MG63 (cell line): ENCODE measurements at regions not wholly inside any gene's neighbourhood (a gene's known extent, or its start where the extent isn't known, plus 50 kb on each side); places are given as distances from the start of the nearest gene placed in this dataset.
"Not testable (repeated sequence)": the region's sequence is repeated elsewhere in the genome, so short reads cannot be mapped to it uniquely, and the experiment has no call there.

Experiments
- DNase-seq: peaks from one replicate; pipeline ENCODE4 v3.0.0-alpha.2; 2020
- H3K27me3 ChIP-seq: fragments of 250-450 bp; sonication (Bioruptor Pico); 2 replicates; pipeline ENCODE4 v1.5.1; 2020; ENCODE audit warnings: mild to moderate bottlenecking, moderate library complexity
- H3K36me3 ChIP-seq: fragments of 250-450 bp; sonication (Bioruptor Pico); 2 replicates; pipeline ENCODE4 v1.5.1; 2020; ENCODE audit warnings: mild to moderate bottlenecking, moderate library complexity
- H3K4me3 ChIP-seq: fragments of 250-450 bp; sonication (Bioruptor Pico); 2 replicates; pipeline ENCODE4 v1.5.1; 2020; ENCODE audit warnings: mild to moderate bottlenecking, moderate library complexity
- H3K9me3 ChIP-seq: fragments of 250-450 bp; sonication (Bioruptor Pico); 2 replicates; pipeline ENCODE4 v1.5.1; 2020; ENCODE audit warnings: mild to moderate bottlenecking, moderate library complexity

- H3K9me3 ChIP-seq: no peaks in the 10 kb centered on the region
- no peaks in the 10 kb centered on the region for H3K27me3 ChIP-seq
- no peak for DNase-seq
- no peaks in the 10 kb centered on the region for H3K36me3 ChIP-seq
- H3K4me3 ChIP-seq: no peak overlapping the region
Measured at GRCh38 chr10:3874990-3875841, 90.2 kb upstream of the KLF6 start.

GRCh38 chr10:3874610-3874989 lies 89.6 kb upstream of the KLF6 start:
- not testable (repeated sequence) for H3K27me3 ChIP-seq, DNase-seq, H3K9me3 ChIP-seq

DNA sequence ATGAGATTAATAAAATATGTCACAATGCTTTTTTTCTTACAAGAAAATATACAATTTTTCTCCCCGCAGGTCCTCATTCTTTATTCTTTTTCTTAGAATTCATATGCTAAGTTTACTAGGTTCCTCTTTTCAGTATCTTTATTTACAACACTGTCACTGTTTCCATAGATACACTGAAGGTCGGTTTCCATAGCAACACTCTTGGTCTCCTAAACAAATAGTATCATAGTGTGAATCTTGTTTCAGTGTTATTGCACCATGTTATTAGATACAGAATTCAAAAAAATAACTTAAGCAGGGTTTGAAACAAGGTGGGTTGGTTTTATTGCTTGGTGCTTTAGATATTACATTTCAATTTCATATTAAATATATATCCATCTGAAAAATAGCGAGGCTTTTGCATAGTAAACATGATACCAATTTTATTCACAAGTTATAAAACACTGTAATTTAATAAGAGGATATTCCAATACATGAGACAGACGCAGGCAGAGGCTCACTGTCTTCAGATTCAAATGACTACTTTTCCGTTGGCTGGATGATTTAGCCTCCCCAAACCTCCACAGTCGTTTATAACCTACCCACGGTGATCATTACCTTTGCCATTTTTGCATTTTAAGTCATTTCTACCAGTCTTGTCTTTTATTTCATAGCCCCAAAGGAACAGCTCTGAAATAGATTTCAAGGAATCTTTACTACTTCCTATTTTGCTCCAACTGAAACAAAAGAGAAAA lies 88.9 kb upstream of the KLF6 start:
- DNase-seq: no peak
- no peaks in the 10 kb centered on the region for H3K27me3 ChIP-seq
- H3K4me3 ChIP-seq: no peak overlapping the region
- no peaks in the 10 kb centered on the region for H3K9me3 ChIP-seq
- no peaks in the 10 kb centered on the region for H3K36me3 ChIP-seq

More at GRCh38 chr10:3874610-3874989, 89.6 kb upstream of the KLF6 start:
- not testable (repeated sequence) for H3K4me3 ChIP-seq, H3K36me3 ChIP-seq

DNA sequence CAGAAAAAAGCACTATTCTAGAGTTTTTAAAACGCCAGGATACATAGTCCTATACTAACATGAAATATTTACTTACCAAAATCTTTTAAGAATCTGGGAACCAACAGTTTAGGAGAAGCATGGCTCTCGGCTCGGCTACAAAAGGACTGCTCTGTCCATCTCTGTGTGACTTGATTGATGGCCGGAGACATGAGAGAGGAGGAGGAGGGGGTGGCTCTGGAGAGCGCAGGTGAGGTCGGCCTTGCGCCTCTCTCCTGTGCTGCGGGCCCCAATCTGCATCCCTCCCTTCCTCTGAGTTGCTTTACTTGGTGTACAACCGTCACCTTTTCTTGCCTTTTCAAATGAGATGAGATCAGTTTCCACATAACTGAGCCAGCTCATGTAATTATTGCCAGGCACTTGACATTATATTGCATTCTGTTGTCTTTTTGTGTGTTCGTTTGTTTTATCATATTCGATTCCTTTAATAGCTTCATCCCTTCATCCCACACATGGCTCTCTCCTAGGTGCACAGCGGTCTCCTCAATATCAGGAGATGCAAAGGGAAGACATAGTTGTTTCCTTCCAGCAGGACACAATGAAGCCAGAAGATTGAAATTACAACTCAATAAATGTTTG lies 87.8 kb upstream of the KLF6 start:
- DNase-seq: no peak
- H3K27me3 ChIP-seq: no peaks in the 10 kb centered on the region
- no peaks in the 10 kb centered on the region for H3K9me3 ChIP-seq
- no peaks in the 10 kb centered on the region for H3K36me3 ChIP-seq
- H3K4me3 ChIP-seq: no peak overlapping the region

DNA sequence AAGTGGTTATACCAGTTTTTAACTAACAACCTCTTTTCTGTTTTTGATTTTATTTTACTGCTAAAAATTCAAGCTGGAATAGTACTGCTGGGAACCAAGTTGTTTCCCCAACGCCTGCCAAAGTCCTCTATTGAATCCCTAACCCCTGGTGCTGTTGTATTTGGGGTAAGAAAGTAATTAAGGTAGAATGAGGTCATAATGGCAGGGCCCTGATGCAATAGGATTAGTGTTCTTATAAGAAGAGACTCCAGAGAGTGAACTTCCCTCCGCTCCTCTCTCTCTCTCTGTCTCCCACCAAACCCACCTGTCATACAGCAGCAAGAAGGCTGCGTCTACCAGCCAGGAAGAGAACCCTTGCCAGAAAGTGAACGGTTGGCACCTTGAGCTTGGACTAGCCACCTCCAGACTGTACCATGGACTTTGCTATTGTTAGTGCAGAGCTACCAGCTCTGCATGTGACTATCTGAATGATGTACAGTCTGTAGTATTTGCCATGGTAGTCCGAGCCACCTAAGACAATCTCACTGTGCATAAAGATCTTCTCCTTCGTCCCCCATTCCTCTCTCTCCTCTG lies 86.5 kb upstream of the KLF6 start:
- Histone ChIP-seq H3K36me3 (no peaks in the 10 kb centered on the region), H3K27me3 (no peaks in the 10 kb centered on the region), H3K9me3 (no peaks in the 10 kb centered on the region), H3K4me3 (no peak overlapping the region)
- no peak for DNase-seq

- Histone ChIP-seq H3K27me3 (no peaks in the 10 kb centered on the region), H3K36me3 (no peaks in the 10 kb centered on the region), H3K4me3 (no peak overlapping the region), H3K9me3 (no peaks in the 10 kb centered on the region)
- DNase-seq: no peak
Measured at GRCh38 chr10:3869036-3869435, 84.0 kb upstream of the KLF6 start.

GRCh38 chr10:3868271-3868664 lies 83.3 kb upstream of the KLF6 start:
- no peaks in the 10 kb centered on the region for H3K36me3 ChIP-seq
- no peaks in the 10 kb centered on the region for H3K9me3 ChIP-seq
- DNase-seq: no peak
- H3K27me3 ChIP-seq: no peaks in the 10 kb centered on the region
- H3K4me3 ChIP-seq: no peak overlapping the region

- Histone ChIP-seq H3K4me3 (no peak overlapping the region), H3K9me3 (no peaks in the 10 kb centered on the region), H3K36me3 (no peaks in the 10 kb centered on the region), H3K27me3 (no peaks in the 10 kb centered on the region)
- no peak for DNase-seq
Measured at GRCh38 chr10:3867454-3868270, 82.7 kb upstream of the KLF6 start.

DNA sequence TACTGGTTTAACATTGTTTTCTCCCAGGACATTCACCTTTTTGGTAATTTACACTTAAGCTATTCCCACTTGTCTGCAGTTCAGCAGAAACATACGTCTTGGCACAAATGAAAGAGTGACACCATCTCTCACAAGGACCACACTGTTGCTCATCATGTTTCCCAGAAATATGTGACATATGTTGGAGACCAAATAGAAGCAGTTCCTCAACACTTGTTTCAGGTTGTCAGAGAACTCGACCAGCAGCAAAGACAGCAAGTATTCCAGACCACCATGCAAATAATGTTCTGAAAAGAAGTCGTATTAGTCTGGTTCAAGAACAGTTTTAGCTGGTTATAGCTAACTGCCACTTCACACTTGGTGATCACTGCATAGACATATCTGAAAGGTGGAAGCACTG lies 81.3 kb upstream of the KLF6 start:
- H3K9me3 ChIP-seq: no peaks in the 10 kb centered on the region
- no peaks in the 10 kb centered on the region for H3K36me3 ChIP-seq
- no peak for DNase-seq
- no peak overlapping the region for H3K4me3 ChIP-seq
- no peaks in the 10 kb centered on the region for H3K27me3 ChIP-seq

DNA sequence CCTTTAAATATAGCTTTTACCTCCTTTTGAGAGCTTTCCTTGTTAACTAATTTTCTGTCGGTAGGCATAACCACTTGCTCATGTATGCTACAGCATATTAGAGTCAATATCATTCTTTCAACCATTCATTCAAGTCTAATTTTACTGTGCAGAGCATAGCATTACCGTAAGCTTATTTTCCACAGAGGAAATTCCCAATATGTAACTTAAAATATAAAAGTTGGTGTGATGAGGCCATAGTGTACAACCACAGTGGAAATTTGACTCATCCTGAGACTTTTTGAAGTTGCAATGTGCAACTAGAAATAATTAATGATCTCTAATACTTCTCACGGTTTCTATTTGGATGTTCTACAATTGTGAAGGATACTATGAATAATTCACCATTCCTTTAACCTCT lies 80.6 kb upstream of the KLF6 start:
- no peak for DNase-seq

GRCh38 chr10:3861795-3862194 lies 76.8 kb upstream of the KLF6 start:
- Histone ChIP-seq H3K27me3 (no peaks in the 10 kb centered on the region), H3K36me3 (no peaks in the 10 kb centered on the region), H3K9me3 (no peaks in the 10 kb centered on the region), H3K4me3 (no peak overlapping the region)
- no peak for DNase-seq

More for the DNA sequence above, 80.6 kb upstream of the KLF6 start:
- no peaks in the 10 kb centered on the region for H3K9me3 ChIP-seq
- H3K36me3 ChIP-seq: no peaks in the 10 kb centered on the region
- H3K27me3 ChIP-seq: no peaks in the 10 kb centered on the region
- H3K4me3 ChIP-seq: no peak overlapping the region

DNA sequence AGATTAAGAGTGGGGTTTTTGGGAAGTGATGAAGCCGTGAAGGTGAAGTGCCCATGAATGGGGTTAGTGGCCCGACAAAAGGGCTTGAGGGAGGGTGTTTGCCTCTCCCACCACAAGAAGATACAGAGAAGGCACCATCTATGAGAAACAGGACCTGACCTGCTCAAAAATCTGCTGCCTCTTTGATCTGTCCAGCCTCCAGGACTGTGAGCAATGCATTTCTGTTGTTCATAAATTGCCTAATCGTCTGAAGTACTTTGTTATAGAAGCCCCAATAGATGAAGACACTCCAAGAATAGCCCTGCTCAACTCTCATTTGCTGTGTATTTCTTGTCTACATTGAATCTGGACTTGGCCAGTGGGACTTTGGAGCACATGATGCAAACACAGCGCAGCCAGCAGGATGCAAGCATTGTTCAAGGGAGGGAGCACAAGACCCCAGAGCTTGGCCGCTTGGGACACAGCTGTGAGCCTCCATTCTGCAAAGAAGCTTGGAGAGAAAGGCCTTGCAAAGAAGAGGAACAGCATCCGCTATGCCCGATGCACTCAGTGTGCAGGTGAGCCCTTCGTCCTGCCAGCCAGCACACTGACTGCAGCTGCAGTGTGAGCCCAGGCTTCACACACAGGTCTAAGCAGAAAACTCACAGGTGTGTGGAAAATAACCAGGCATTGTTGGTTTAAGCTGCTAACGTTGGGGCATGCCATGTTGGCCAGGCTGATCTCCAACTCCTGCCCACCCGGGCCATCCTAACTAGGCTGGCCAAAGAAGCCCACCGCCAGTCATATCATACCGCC lies 73.2 kb upstream of the KLF6 start:
- Histone ChIP-seq H3K4me3 (no peak overlapping the region), H3K36me3 (no peaks in the 10 kb centered on the region), H3K27me3 (no peaks in the 10 kb centered on the region), H3K9me3 (no peaks in the 10 kb centered on the region)
- no peak for DNase-seq

DNA sequence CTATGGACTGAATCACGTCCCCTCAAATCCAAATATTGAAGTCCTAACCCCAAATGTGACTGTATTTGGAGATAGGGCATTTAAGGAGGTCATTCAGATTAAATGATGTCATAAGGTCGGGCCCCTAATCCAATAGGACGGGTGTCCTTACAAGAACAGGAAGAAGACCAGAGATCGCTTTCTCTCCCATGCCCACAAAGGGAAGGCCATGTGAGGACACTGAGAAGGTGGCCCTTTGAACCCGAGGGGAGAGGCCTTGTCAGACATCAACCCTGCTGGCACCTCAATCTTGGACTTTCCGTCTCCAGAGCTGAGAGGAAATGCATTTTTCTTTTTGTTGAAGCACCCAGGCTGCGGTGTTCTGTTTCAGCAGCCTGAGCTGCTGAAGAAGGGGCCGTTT lies 72.3 kb upstream of the KLF6 start:
- no peaks in the 10 kb centered on the region for H3K9me3 ChIP-seq
- no peaks in the 10 kb centered on the region for H3K27me3 ChIP-seq
- H3K4me3 ChIP-seq: no peak overlapping the region
- no peak for DNase-seq
- no peaks in the 10 kb centered on the region for H3K36me3 ChIP-seq

GRCh38 chr10:3856593-3856992 lies 71.6 kb upstream of the KLF6 start:
- Histone ChIP-seq H3K27me3 (no peaks in the 10 kb centered on the region), H3K9me3 (no peaks in the 10 kb centered on the region), H3K36me3 (no peaks in the 10 kb centered on the region), H3K4me3 (no peak overlapping the region)
- DNase-seq: no peak

GRCh38 chr10:3853547-3854303 lies 68.7 kb upstream of the KLF6 start:
- Histone ChIP-seq H3K27me3 (no peaks in the 10 kb centered on the region), H3K36me3 (no peaks in the 10 kb centered on the region), H3K9me3 (no peaks in the 10 kb centered on the region), H3K4me3 (no peak overlapping the region)
- DNase-seq: no peak
